Activated naive CD8-positive, alpha-beta T cell treated with anti-CD3 and anti-CD28 coated beads for 36 hours (primary cell): ENCODE measurements at regions not wholly inside any gene's neighbourhood (a gene's known extent, or its start where the extent isn't known, plus 50 kb on each side); places are given as distances from the start of the nearest gene placed in this dataset.
A peak's percentile ranks its signal among the peaks of the same experiment; 100 is the strongest.
"Not testable (repeated sequence)": the region's sequence is repeated elsewhere in the genome, so short reads cannot be mapped to it uniquely, and the experiment has no call there.

ENCODE experiments used
- DNase-seq: peaks from one replicate; pipeline ENCODE4 v3.0.0; 2021
- H3K27ac Mint-ChIP-seq: one replicate; pipeline ENCODE4 v1.8.0; 2022; ENCODE audit warnings: mild to moderate bottlenecking, moderate library complexity, mixed read lengths
- H3K27me3 Mint-ChIP-seq: one replicate; pipeline ENCODE4 v1.8.0; 2022; ENCODE audit warnings: mild to moderate bottlenecking, mixed read lengths
- H3K36me3 Mint-ChIP-seq: one replicate; pipeline ENCODE4 v1.8.0; 2021; ENCODE audit warnings: mild to moderate bottlenecking, mixed read lengths
- H3K4me1 Mint-ChIP-seq: one replicate; pipeline ENCODE4 v1.8.0; 2021; ENCODE audit warnings: mixed read lengths
- H3K4me3 Mint-ChIP-seq: one replicate; pipeline ENCODE4 v1.8.0; 2022; ENCODE audit warnings: mild to moderate bottlenecking, moderate library complexity, mixed read lengths
- H3K9me3 Mint-ChIP-seq: one replicate; pipeline ENCODE4 v1.8.0; 2022; ENCODE audit warnings: mixed read lengths

- Mint-ChIP-seq H3K27me3 (peaks cover 15% of the 10 kb centered on the region), H3K36me3 (no peaks in the 10 kb centered on the region), H3K4me3 (no peak overlapping the region), H3K4me1 (peaks cover 1% of the 10 kb centered on the region), H3K27ac (no peak overlapping the region), H3K9me3 (no peaks in the 10 kb centered on the region)
- DNase-seq = no peak
Observed at GRCh38 chr11:56845121-56845732, 96.7 kb upstream of the OR9G4 start.

DNA sequence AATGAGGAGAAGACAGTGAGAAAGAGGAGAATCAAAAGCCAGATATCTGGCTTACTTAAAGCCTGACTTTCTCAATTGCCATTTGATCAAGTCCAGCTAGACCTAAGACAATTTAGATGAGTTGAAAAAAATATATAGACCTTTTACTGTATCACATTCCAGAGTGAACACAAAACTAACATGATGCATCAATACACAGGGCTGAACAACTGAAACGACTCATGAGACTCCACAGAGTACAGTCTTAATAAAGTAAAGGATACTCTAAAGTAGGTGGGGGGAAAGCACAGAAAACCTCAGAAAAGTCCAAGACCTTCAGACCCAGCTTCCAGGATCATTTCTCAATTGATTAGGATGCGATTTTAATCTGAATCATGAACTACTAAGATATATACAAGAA, 95.3 kb upstream of the OR9G4 start:
- H3K9me3 Mint-ChIP-seq = no peaks in the 10 kb centered on the region
- H3K36me3 Mint-ChIP-seq = no peaks in the 10 kb centered on the region
- H3K4me3 Mint-ChIP-seq = no peak overlapping the region
- peaks cover 15% of the 10 kb centered on the region for H3K27me3 Mint-ChIP-seq
- peaks cover 1% of the 10 kb centered on the region for H3K4me1 Mint-ChIP-seq
- no peak overlapping the region for H3K27ac Mint-ChIP-seq
- DNase-seq = no peak

GRCh38 chr11:56842814-56843794, 94.6 kb upstream of the OR9G4 start:
- no peak for DNase-seq
- Mint-ChIP-seq H3K4me3 (no peak overlapping the region), H3K4me1 (peaks cover 1% of the 10 kb centered on the region), H3K36me3 (no peaks in the 10 kb centered on the region), H3K9me3 (no peaks in the 10 kb centered on the region), H3K27me3 (peaks cover 15% of the 10 kb centered on the region), H3K27ac (no peak overlapping the region)

DNA sequence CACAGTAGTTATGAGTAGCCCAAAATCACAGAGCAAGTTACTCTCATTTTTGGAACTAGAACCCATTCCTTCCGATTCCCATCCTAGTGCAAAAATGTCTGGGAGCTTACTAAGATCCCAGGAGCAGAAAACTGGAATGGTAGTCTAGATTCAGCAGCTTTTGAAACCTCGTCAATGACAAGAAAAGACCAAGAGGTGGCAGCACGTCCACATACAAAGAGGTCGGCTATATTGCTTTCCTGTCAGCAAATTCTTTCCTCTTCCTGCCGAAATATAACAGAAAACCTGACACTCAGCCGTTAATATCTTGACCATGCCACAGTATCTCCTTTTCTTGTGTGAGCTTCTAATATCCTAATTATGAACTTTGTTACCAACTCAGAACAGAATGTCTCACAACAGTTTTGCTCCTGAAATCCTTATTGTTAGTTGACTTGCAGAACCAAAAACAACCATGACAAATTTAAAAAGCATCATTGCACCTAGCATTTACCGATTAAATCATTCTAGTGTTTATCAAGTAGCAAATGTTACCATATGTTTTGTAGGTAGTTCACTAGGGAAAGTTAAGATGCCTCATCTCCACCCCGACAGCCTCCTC, 92.8 kb upstream of the OR9G4 start:
- Mint-ChIP-seq H3K36me3 (no peaks in the 10 kb centered on the region), H3K27ac (no peak overlapping the region), H3K27me3 (peaks cover 15% of the 10 kb centered on the region), H3K4me3 (no peak overlapping the region), H3K9me3 (no peaks in the 10 kb centered on the region), H3K4me1 (peaks cover 1% of the 10 kb centered on the region)
- peak; percentile 5 for DNase-seq

GRCh38 chr11:56827357-56827756, 78.9 kb upstream of the OR9G4 start:
- H3K4me1 Mint-ChIP-seq, H3K27ac Mint-ChIP-seq, H3K4me3 Mint-ChIP-seq, H3K27me3 Mint-ChIP-seq, H3K36me3 Mint-ChIP-seq, DNase-seq: not testable (repeated sequence)
- peaks cover 18% of the 10 kb centered on the region for H3K9me3 Mint-ChIP-seq

DNA sequence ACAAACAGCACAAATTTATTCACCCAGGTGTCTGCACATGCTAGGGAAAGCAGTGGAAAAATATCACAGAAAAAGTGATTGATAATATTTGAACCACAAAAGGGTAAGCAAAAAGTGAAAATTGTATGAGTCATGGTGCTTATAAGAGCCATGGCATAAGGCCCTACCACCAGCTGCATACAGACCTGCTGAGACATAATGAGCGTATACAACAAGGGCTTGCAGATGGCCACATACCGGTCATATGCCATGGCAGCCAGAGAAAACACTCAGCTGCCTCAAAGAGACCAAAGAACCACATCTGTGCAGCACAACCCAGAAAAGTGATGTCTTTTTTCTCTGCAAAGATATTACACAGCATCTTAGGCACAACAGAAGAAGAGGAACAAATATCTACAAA, 71.4 kb upstream of the OR9G4 start:
- H3K9me3 Mint-ChIP-seq = no peaks in the 10 kb centered on the region
- no peak for DNase-seq
- no peaks in the 10 kb centered on the region for H3K4me1 Mint-ChIP-seq
- peaks cover 7% of the 10 kb centered on the region for H3K27me3 Mint-ChIP-seq
- no peak overlapping the region for H3K4me3 Mint-ChIP-seq
- no peak overlapping the region for H3K27ac Mint-ChIP-seq
- no peaks in the 10 kb centered on the region for H3K36me3 Mint-ChIP-seq

DNA sequence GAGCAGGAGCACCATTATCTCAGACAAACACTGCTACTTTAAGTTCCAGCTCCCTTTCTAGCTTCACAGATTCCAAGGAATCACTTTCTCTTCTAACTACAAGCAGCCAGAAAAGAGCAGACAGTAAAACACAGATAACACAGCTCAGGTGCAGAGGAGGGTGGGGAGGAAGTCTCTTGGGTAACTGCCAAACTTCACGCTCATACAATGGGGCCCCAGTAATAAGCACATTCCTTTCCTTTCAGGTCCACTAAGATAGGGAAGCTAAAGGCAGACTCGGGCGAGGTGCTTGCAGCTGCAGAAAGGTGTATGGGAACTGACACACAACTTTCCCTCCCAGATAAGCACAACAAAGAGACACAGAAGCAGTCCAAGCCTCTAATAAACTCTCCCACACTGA, 69.2 kb upstream of the OR9G4 start:
- Mint-ChIP-seq H3K36me3 (no peaks in the 10 kb centered on the region), H3K9me3 (no peaks in the 10 kb centered on the region), H3K4me1 (no peaks in the 10 kb centered on the region), H3K27ac (no peak overlapping the region), H3K27me3 (peaks cover 7% of the 10 kb centered on the region), H3K4me3 (no peak overlapping the region)
- no peak for DNase-seq

DNA sequence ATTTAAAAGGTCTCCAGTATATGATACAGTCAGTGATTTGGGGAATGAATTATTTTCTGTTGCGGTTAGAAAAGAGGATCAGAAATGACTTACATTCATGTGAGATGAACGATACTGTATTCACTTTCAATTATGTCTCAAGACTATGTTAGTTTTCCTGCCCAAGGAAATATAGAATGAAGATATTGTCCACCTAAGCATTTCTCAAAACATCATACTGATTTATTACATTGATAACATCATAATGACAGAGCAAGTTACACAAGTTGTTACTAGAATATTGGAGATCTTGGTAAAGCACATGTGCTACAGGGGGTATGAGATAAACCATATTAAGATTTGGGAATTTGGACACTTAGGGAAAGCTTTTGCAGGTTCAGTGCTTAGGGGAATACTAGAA, 67.8 kb upstream of the OR9G4 start:
- peaks cover 7% of the 10 kb centered on the region for H3K27me3 Mint-ChIP-seq
- H3K36me3 Mint-ChIP-seq = no peaks in the 10 kb centered on the region
- H3K27ac Mint-ChIP-seq = no peak overlapping the region
- no peaks in the 10 kb centered on the region for H3K9me3 Mint-ChIP-seq
- no peak overlapping the region for H3K4me3 Mint-ChIP-seq
- no peaks in the 10 kb centered on the region for H3K4me1 Mint-ChIP-seq
- no peak for DNase-seq

DNA sequence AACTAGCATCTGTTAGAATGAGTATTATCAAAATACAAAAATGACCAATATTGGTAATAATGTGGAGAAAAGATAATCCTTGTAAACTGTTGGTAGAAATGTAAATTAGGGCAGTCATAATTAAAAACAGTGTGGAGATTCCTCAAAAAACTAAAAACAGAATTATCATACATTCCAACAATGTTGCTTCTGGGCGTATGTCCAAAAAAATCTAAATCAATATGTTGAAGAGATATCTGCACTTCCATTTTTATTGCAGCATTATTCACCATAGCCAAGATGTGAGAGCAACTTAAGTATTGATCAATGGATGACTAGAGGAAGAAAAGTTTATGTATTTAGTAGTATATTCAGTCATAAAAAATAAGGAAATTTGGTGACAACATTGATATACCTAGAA, 59.8 kb upstream of the OR9G4 start:
- peaks cover 8% of the 10 kb centered on the region for H3K9me3 Mint-ChIP-seq
- H3K36me3 Mint-ChIP-seq = no peaks in the 10 kb centered on the region
- H3K27me3 Mint-ChIP-seq = no peaks in the 10 kb centered on the region
- no peak overlapping the region for H3K27ac Mint-ChIP-seq
- H3K4me1 Mint-ChIP-seq = no peaks in the 10 kb centered on the region
- no peak for DNase-seq
- no peak overlapping the region for H3K4me3 Mint-ChIP-seq

DNA sequence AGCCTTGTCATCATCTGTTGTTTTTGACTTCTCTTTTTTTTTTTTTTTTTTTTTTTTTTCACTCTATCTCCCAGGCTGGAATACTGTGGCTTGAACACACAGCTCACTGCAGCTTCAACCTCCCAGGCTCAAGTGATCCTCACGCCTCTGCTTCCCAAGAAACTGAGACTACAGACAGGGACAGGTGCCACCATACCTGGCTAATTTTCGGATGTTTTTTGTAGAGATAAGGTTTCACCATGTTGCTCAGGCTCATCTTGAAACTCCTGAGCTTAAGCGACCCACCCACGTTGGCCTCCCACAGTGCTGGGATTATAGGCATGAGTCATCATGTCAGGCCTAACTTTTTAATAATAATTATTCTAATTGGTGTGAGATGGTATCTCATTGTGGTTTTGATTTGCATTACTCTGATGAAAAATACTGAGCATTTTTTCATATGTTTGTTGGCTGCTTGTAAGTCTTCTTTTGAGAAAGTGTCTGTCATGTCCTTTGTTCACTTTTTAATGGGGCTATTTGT, 51.3 kb upstream of the OR9G4 start:
- Mint-ChIP-seq H3K27ac (no peak overlapping the region), H3K4me3 (no peak overlapping the region), H3K27me3 (no peaks in the 10 kb centered on the region), H3K36me3 (peaks cover 1% of the 10 kb centered on the region), H3K9me3 (no peaks in the 10 kb centered on the region), H3K4me1 (no peaks in the 10 kb centered on the region)
- no peak for DNase-seq
